ENCODE measurements at regions not wholly inside any gene's neighbourhood (a gene's known extent, or its start where the extent isn't known, plus 50 kb on each side); places are given as distances from the start of the nearest gene placed in this dataset.

DNA sequence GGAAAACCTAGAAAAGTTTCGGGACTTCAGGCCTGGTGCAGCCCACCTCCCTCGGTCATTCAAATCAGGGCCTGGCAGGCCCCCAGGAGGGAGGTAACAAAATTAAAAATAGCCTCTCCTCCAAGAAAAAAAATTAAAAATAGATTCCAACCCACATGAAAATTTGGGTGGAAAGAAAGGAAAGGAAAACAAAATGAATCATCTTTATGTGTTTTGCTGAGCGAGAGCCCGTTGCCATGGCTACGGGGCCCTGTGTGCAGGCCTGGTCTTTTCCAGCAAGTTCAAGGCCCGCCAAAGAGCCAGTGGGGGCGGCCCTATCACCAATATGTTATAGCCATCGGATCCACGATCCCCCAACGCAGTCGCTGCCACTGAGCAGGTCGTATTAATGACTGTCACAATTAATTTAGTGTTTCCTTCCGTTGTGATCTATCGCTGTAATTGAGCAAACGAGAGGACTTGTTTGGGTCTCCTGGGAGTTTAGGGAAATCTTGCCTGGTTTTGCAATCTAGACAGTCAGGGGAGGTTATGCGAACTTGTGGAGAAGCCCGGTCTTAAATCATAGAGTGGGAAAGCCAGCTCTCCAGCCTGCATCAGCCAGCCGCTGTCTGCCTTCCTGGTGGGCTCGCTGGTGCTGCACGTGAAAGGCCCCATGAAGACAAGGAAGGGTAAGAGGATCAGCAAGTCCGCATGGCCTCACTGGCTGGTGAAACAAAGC lies 452.4 kb downstream of the BCOR start:
- H3K4me3 ChIP-seq (ENCODE audit: low read depth, low read length) = no peak overlapping the region
- in situ Hi-C loops (cut with HindIII; ENCODE audit: low sequenced_read_pairs) = no loop called here
- DNase-seq (ENCODE audit: low read depth) = peak; percentile 43

DNA sequence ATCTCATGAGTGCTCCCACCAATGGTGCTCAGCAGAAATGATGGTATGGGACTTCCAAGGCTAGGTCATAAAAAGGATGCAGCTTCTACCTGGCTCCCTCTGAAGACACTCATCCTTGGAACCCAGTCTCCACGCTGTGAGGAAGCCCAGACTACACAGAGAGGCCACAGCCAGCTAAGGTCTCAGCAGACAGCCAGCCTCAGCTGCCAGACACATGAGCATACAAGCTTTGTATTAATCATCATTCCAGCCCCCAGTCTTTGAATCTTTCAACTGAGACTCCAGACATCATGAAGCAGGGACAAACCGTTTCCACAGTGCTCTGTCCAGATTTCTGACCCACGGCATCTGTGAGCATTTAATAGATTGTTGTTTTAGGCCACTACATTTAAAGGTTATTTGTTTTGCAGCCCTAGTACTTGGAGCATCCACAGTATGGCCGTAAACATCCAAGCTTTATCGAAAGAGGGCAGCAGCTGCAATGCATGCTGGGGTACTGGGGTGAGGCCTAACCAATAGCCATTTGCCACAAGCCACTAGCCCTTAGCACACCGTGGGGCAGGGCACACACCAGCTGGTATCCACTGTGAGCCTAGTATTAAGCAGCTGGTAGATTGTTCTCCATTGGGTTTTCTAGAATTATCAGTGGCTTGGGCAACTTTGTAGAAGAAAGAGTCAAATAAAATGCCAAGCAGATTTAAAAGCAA lies 449.1 kb downstream of the BCOR start:
- no peak overlapping the region for H3K4me3 ChIP-seq (ENCODE audit: low read depth, low read length)
- DNase-seq (ENCODE audit: low read depth) = no peak
- TF ChIP-seq, protein P1, sequence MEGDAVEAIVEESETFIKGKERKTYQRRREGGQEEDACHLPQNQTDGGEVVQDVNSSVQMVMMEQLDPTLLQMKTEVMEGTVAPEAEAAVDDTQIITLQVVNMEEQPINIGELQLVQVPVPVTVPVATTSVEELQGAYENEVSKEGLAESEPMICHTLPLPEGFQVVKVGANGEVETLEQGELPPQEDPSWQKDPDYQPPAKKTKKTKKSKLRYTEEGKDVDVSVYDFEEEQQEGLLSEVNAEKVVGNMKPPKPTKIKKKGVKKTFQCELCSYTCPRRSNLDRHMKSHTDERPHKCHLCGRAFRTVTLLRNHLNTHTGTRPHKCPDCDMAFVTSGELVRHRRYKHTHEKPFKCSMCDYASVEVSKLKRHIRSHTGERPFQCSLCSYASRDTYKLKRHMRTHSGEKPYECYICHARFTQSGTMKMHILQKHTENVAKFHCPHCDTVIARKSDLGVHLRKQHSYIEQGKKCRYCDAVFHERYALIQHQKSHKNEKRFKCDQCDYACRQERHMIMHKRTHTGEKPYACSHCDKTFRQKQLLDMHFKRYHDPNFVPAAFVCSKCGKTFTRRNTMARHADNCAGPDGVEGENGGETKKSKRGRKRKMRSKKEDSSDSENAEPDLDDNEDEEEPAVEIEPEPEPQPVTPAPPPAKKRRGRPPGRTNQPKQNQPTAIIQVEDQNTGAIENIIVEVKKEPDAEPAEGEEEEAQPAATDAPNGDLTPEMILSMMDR (IDR thresholded peaks at IDR 0.05; ENCODE audit: low read depth, low read length, missing control alignments) = no peak
- in situ Hi-C loops (cut with HindIII; ENCODE audit: low sequenced_read_pairs) = no loop called here

More for the DNA sequence above, 452.4 kb downstream of the BCOR start:
- TF ChIP-seq, protein P1 (IDR thresholded peaks at IDR 0.05; ENCODE audit: low read depth, low read length, missing control alignments) = no peak

DNA sequence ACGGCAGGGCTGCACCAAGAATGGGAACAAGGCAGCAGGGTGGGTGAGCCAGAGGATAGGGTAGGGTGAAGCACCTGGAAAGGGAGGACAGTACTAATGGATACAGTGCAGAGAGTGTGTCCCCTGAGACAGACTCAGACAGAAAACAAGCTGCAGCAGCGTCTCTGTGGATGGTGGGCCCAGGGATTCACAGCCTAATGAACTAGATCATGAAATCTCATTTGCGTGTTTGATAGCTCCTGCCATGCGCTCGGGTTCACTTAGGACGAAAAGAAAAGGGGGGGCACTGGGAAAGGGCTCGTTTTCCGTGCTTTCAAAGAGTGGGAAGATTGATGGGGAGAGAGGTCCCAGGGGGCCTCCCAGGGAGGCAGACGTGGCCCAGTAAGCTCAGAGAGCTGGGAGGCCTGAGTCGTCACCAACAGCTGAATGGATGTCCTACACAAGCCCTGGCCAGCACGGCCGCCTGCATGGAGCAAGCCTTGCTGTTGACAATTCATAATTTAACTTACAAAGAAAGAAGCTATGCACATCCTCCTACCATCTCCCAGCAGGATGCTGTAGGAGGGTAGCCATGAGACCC lies 446.9 kb downstream of the BCOR start:
- no peak for DNase-seq (ENCODE audit: low read depth)
- in situ Hi-C loops (cut with HindIII; ENCODE audit: low sequenced_read_pairs) = no loop called here
- TF ChIP-seq, protein P1 (IDR thresholded peaks at IDR 0.05; ENCODE audit: low read depth, low read length, missing control alignments) = no peak

DNA sequence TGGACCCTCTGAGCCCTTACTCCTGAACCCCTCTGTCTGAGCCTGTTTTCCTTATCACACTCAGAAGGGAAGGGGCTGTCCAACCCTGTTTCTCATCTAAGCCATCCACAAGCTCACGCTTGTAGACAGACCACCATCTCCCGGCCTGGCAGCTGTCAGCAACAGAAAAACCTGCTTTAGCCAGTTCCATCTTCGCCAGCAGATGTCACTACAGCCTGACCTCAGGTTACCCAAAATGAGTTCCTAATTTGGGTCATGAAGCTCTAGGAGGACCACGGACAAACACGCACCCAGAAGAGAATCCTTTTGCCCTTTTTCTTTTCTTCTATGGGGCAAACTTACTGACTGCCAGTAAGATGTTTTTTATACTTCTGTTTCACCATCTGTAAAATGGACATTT lies 445.4 kb downstream of the BCOR start:
- no peak overlapping the region for H3K4me3 ChIP-seq (ENCODE audit: low read depth, low read length)
- in situ Hi-C loops (cut with HindIII; ENCODE audit: low sequenced_read_pairs) = no loop called here
- TF ChIP-seq, protein P1 (IDR thresholded peaks at IDR 0.05; ENCODE audit: low read depth, low read length, missing control alignments) = peak; percentile 33
- DNase-seq (ENCODE audit: low read depth) = no peak

More for the DNA sequence above, 446.9 kb downstream of the BCOR start:
- no peak overlapping the region for H3K4me3 ChIP-seq (ENCODE audit: low read depth, low read length)

DNA sequence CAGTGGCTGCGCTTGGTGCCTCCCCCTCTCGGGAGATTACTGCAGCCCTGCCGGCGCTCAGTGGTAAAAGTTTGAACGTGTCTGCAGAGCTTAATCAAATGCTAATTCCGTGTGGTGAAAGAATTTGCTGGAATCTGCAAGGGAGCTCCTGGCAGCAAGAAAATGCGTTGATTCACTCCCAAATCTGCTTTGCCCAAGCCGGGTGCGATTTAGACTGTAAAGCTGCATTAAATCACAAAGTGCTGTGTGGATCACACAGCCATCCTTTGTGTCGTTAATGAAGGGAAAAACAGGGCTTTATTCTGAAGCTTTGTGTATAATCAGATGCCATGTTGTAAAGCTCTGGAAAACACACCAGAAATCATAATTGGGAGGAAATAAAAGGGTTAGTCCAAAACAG lies 444.1 kb downstream of the BCOR start:
- DNase-seq (ENCODE audit: low read depth) = no peak
- no peak overlapping the region for H3K4me3 ChIP-seq (ENCODE audit: low read depth, low read length)
- in situ Hi-C loops (cut with HindIII; ENCODE audit: low sequenced_read_pairs) = no loop called here
- TF ChIP-seq, protein P1 (IDR thresholded peaks at IDR 0.05; ENCODE audit: low read depth, low read length, missing control alignments) = no peak

DNA sequence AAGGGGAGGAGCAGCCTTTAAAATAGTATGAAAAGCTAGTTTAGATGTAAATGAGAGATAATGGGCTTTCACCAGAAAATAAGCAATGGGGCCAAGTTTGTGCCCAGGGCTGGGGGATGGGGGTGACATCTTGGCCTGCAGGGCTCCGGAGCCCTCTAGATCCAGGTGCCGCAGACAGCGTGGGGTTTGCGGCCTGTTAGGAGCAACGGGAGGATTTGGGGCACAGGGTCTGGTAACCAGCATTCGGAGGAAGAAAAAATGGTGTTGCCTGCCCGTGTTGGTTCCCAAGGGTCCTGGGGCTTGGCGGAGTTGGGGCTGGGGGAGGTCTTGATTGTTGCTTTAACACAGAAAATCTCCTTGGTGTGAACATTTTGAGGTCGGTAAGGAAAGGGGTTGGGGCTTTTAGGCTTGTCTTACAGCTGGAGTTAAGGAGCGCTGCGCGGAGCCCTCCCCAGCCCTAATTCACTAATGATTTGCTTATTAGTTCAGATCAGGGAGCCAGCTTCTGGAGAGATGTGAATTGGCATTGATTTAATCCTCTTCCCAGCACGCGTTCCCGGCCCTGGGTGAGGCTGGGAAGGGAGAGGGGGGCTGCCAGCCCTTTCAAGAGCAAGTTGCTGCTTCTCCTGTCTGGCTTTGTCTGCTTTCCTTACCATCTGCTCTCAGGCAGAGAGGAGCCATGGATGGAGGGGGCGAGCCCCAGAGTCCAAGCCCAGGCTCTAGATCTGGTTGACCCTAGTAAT lies 443.4 kb downstream of the BCOR start:
- in situ Hi-C loops (cut with HindIII; ENCODE audit: low sequenced_read_pairs) = no loop called here
- DNase-seq (ENCODE audit: low read depth) = no peak
- H3K4me3 ChIP-seq (ENCODE audit: low read depth, low read length) = no peak overlapping the region

More for the DNA sequence above, 443.4 kb downstream of the BCOR start:
- TF ChIP-seq, protein P1 (IDR thresholded peaks at IDR 0.05; ENCODE audit: low read depth, low read length, missing control alignments) = no peak
